Progenitor cell of endocrine pancreas (in vitro differentiated cells): ENCODE measurements at regions not wholly inside any gene's neighbourhood (a gene's known extent, or its start where the extent isn't known, plus 50 kb on each side); places are given as distances from the start of the nearest gene placed in this dataset.

ENCODE experiments used
- DNase-seq: peaks from one replicate; pipeline ENCODE4 v3.0.0; 2021; ENCODE audit warnings: low spot score; ENCODE audit not compliant: unreplicated experiment
- H3K27ac Mint-ChIP-seq: 2 replicates; pipeline ENCODE4 v1.8.0; 2021; ENCODE audit warnings: mild to moderate bottlenecking, moderate library complexity, mixed read lengths
- H3K27me3 Mint-ChIP-seq: 2 replicates; pipeline ENCODE4 v1.8.0; 2021; ENCODE audit warnings: mixed read lengths
- H3K36me3 Mint-ChIP-seq: 2 replicates; pipeline ENCODE4 v1.8.0; 2022; ENCODE audit warnings: mixed read lengths; ENCODE audit not compliant: insufficient read depth
- H3K4me1 Mint-ChIP-seq: 2 replicates; pipeline ENCODE4 v1.8.0; 2021; ENCODE audit warnings: low read depth, mixed read lengths
- H3K4me3 Mint-ChIP-seq: 2 replicates; pipeline ENCODE4 v1.8.0; 2021; ENCODE audit warnings: low read depth, mild to moderate bottlenecking, moderate library complexity, mixed read lengths
- H3K9me3 Mint-ChIP-seq: 2 replicates; pipeline ENCODE4 v1.8.0; 2021; ENCODE audit warnings: low read depth, mixed read lengths
- TF ChIP-seq, protein P1 (sequence below): fragments of 200-600 bp; sonication (generic); IDR thresholded peaks from one replicate; pipeline ENCODE4 v1.5.0; 2021; ENCODE audit warnings: antibody characterized with exemption, mild to moderate bottlenecking; ENCODE audit not compliant: unreplicated experiment

DNA sequence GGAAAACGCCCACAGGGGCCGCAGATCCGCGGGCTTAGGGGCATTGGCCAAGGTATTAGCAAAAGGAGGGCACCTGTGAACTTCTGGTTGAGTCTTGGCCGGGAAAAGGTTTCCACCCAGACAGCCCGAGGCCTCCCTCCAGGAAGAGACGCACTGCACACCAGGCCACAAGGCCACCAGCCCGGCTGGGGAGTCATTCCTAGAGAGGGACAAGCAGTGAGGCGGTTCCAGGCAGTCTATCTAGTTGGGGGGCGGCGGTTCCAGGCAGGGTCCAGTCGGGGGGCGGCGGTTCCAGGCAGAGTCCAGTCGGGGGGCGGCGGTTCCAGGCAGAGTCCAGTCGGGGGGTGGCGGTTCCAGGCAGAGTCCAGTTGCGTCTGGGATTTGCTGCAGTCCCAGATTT lies 518.5 kb downstream of the GLRX3 start:
- no peak for DNase-seq
- Mint-ChIP-seq H3K27me3 (peaks cover 33% of the 10 kb centered on the region), H3K27ac (no peak overlapping the region), H3K4me1 (no peaks in the 10 kb centered on the region), H3K4me3 (no peak overlapping the region), H3K36me3 (no peaks in the 10 kb centered on the region), H3K9me3 (no peaks in the 10 kb centered on the region)
- TF ChIP-seq, protein P1, sequence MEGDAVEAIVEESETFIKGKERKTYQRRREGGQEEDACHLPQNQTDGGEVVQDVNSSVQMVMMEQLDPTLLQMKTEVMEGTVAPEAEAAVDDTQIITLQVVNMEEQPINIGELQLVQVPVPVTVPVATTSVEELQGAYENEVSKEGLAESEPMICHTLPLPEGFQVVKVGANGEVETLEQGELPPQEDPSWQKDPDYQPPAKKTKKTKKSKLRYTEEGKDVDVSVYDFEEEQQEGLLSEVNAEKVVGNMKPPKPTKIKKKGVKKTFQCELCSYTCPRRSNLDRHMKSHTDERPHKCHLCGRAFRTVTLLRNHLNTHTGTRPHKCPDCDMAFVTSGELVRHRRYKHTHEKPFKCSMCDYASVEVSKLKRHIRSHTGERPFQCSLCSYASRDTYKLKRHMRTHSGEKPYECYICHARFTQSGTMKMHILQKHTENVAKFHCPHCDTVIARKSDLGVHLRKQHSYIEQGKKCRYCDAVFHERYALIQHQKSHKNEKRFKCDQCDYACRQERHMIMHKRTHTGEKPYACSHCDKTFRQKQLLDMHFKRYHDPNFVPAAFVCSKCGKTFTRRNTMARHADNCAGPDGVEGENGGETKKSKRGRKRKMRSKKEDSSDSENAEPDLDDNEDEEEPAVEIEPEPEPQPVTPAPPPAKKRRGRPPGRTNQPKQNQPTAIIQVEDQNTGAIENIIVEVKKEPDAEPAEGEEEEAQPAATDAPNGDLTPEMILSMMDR: no peak

DNA sequence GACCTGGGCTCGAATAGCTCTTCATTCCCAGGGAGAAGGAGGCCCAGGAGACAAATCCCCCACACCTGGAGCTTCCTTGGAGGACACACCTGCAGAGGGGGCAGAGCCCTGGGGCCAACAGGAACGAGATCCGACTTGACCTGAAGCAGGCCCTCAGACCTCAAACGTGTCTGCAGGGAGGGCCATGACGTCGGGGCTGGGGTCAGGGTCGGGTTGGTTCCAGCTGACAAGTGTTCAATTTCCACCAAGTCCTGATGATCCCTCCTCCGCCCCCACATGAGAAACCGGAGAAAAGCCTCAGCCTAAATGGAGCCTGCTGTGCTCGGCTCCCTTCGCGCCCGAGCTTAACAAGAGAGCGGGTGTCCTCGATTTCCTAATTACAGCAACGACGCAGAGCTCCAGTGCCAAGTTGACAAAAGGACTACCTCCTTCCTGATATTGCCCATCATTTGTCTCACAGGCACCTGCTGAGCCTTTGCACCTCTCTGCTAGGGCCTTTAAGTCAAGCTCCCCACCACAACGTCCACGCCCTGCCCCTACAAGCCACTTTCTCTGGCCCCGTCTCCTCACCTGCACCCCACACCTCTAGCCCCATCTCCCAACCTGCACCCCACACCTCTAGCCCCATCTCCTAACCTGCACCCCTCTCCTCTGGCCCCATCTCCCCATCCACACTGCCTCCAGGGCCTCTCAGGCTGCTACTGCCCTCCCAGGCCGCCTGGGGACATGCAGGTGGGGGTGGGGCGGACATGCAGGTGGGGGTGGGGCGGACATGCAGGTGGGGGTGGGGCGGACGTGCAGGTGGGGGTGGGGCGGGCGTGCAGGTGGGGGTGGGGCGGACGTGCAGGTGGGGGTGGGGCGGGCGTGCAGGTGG lies 519.4 kb downstream of the GLRX3 start:
- H3K4me1 Mint-ChIP-seq: no peaks in the 10 kb centered on the region
- no peak overlapping the region for H3K27ac Mint-ChIP-seq
- no peaks in the 10 kb centered on the region for H3K36me3 Mint-ChIP-seq
- no peaks in the 10 kb centered on the region for H3K9me3 Mint-ChIP-seq
- DNase-seq: no peak
- H3K27me3 Mint-ChIP-seq: peaks cover 27% of the 10 kb centered on the region
- TF ChIP-seq, protein P1: no peak
- no peak overlapping the region for H3K4me3 Mint-ChIP-seq

DNA sequence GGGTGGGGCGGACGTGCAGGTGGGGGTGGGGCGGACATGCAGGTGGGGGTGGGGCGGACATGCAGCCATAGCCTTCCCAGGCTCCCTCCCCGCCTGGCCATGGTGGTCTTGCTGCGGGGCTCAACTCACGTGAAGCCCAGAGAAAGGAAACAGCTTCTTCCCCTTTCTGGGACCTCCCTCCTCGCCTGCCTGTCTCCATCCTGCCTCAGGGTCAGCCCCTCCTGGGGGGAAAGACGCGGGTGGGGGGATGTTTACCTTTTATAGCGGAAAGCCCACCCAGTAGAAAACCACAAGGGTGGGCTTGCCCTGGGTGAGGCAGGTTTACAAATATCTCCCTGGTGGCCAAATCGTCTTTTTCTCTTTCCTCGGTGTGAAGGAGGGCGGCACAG lies 520.0 kb downstream of the GLRX3 start:
- TF ChIP-seq, protein P1: no peak
- peaks cover 26% of the 10 kb centered on the region for H3K27me3 Mint-ChIP-seq
- H3K4me1 Mint-ChIP-seq: no peaks in the 10 kb centered on the region
- no peaks in the 10 kb centered on the region for H3K9me3 Mint-ChIP-seq
- no peak for DNase-seq
- H3K4me3 Mint-ChIP-seq: no peak overlapping the region
- H3K36me3 Mint-ChIP-seq: no peaks in the 10 kb centered on the region
- H3K27ac Mint-ChIP-seq: no peak overlapping the region

DNA sequence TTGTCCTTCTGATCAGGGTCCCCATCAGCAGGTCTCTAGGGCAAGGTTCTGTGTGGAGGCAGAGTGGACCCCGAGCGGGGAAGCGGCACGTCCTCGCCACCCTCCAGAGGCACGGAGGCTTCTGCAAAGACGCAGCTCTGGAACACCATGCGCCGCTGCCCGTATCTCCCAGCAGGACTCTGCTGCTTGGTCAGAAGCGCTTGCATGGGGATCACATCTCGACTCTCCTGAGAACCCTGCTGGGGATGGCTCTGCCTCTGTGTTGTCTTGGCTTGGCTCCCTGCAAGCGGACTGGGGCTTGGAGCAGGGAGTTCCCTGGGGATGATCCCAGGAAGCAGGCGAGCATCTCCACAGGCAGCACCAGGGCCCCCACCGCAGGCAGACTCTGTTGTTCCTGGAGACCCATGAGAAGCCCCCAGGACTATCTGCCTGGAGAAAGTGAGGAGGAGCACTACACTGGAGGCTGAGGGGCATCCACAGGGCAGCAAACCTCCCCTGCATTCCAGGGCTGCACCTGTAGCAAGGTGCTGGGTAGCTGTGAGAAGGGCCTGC lies 520.5 kb downstream of the GLRX3 start:
- no peaks in the 10 kb centered on the region for H3K9me3 Mint-ChIP-seq
- H3K27ac Mint-ChIP-seq: no peak overlapping the region
- peaks cover 26% of the 10 kb centered on the region for H3K27me3 Mint-ChIP-seq
- no peaks in the 10 kb centered on the region for H3K36me3 Mint-ChIP-seq
- no peak for DNase-seq
- no peaks in the 10 kb centered on the region for H3K4me1 Mint-ChIP-seq
- H3K4me3 Mint-ChIP-seq: no peak overlapping the region
- TF ChIP-seq, protein P1: no peak

DNA sequence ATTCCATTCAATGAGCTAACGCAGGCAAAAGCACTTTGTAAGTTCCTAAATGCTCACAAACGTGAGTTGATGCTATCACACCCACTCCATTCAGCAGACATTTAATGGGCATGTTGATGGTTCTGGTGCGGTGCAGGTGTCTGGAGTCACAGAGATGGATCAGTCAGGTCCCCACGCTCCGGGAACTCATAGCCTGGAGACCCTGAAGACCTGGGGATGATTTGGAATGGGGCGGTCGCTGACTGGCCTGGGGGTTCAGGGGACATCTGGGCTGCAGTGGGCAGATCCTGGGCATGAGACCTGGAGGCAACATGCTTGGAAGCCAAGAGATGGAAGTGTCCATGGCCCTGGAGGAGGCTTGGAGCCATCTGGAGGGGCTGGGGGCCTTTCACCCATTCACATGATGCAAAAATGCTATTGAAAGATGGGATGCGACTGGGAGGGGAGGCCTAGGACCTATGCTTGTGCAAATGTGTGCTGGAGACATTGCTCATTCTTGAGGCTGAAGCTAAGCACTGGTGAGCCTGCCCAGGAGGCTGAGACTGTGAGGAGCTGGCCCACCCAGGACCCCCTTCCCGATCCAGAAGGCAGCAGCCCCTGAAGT lies 522.6 kb downstream of the GLRX3 start:
- H3K4me3 Mint-ChIP-seq: no peak overlapping the region
- no peaks in the 10 kb centered on the region for H3K9me3 Mint-ChIP-seq
- H3K36me3 Mint-ChIP-seq: no peaks in the 10 kb centered on the region
- H3K4me1 Mint-ChIP-seq: no peaks in the 10 kb centered on the region
- peaks cover 25% of the 10 kb centered on the region for H3K27me3 Mint-ChIP-seq
- TF ChIP-seq, protein P1: no peak
- DNase-seq: no peak
- no peak overlapping the region for H3K27ac Mint-ChIP-seq
